ENCODE measurements at regions not wholly inside any gene's neighbourhood (a gene's known extent, or its start where the extent isn't known, plus 50 kb on each side); places are given as distances from the start of the nearest gene placed in this dataset.
A peak's percentile ranks its signal among the peaks of the same experiment; 100 is the strongest.

GRCh38 chr11:69940246-69940610 lies 121.0 kb upstream of the FGF3 start:
- H3K9ac ChIP-seq (ENCODE audit: low read depth in 1 of 3, low read length in 3 of 3), result peak overlapping the region in 1 of 3 donors; percentile 59
- no peak overlapping the region for H3K4me3 ChIP-seq (ENCODE audit: low read length in 3 of 3)
- peak overlapping the region; percentile 78 for H3K27ac ChIP-seq (ENCODE audit: low read depth, low read length)

GRCh38 chr11:69941546-69942332 lies 122.5 kb upstream of the FGF3 start:
- H3K9me3 ChIP-seq (ENCODE audit: control insufficient read depth in 3 of 3, low read length in 3 of 3), result no peaks in the 10 kb centered on the region
- peaks cover 3 to 10% (median 4%) of the 10 kb centered on the region in 3 donors for H3K4me1 ChIP-seq (ENCODE audit: control insufficient read depth in 3 of 3, insufficient read depth in 3 of 3, low read length in 3 of 3)
- H3K27ac ChIP-seq (ENCODE audit: low read depth, low read length), result peak overlapping the region; percentile 44
- no peak overlapping the region for H3K4me3 ChIP-seq (ENCODE audit: low read length in 3 of 3)
- H3K36me3 ChIP-seq (ENCODE audit: control insufficient read depth in 3 of 3, insufficient read depth in 3 of 3, low read length in 3 of 3), result no peaks in the 10 kb centered on the region
- peaks cover 6 to 36% (median 27%) of the 10 kb centered on the region in 3 donors for H3K27me3 ChIP-seq (ENCODE audit: control insufficient read depth in 3 of 3, insufficient read depth in 3 of 3, low read length in 3 of 3)
- no peak overlapping the region for H3K9ac ChIP-seq (ENCODE audit: low read depth in 1 of 3, low read length in 3 of 3)

More at GRCh38 chr11:69940246-69940610, 121.0 kb upstream of the FGF3 start:
- H3K36me3 ChIP-seq (ENCODE audit: control insufficient read depth in 3 of 3, insufficient read depth in 3 of 3, low read length in 3 of 3), result no peaks in the 10 kb centered on the region
- peaks cover 3 to 10% (median 4%) of the 10 kb centered on the region in 3 donors for H3K4me1 ChIP-seq (ENCODE audit: control insufficient read depth in 3 of 3, insufficient read depth in 3 of 3, low read length in 3 of 3)
- no peaks in the 10 kb centered on the region for H3K9me3 ChIP-seq (ENCODE audit: control insufficient read depth in 3 of 3, low read length in 3 of 3)
- H3K27me3 ChIP-seq (ENCODE audit: control insufficient read depth in 3 of 3, insufficient read depth in 3 of 3, low read length in 3 of 3), result peaks cover 3 to 32% (median 24%) of the 10 kb centered on the region in 3 donors

- Histone ChIP-seq H3K27ac (ENCODE audit: low read depth, low read length) (peak overlapping the region; percentile 44), H3K9ac (ENCODE audit: low read depth in 1 of 3, low read length in 3 of 3) (no peak overlapping the region)
Measured at GRCh38 chr11:69942333-69942820, 123.2 kb upstream of the FGF3 start.

GRCh38 chr11:69943066-69943465 lies 123.8 kb upstream of the FGF3 start:
- peaks cover 3 to 10% (median 4%) of the 10 kb centered on the region in 3 donors for H3K4me1 ChIP-seq (ENCODE audit: control insufficient read depth in 3 of 3, insufficient read depth in 3 of 3, low read length in 3 of 3)
- peak overlapping the region; percentile 56 for H3K27ac ChIP-seq (ENCODE audit: low read depth, low read length)

More at GRCh38 chr11:69942333-69942820, 123.2 kb upstream of the FGF3 start:
- no peaks in the 10 kb centered on the region for H3K9me3 ChIP-seq (ENCODE audit: control insufficient read depth in 3 of 3, low read length in 3 of 3)
- H3K36me3 ChIP-seq (ENCODE audit: control insufficient read depth in 3 of 3, insufficient read depth in 3 of 3, low read length in 3 of 3), result no peaks in the 10 kb centered on the region
- H3K4me1 ChIP-seq (ENCODE audit: control insufficient read depth in 3 of 3, insufficient read depth in 3 of 3, low read length in 3 of 3), result peaks cover 3 to 10% (median 4%) of the 10 kb centered on the region in 3 donors
- no peak overlapping the region for H3K4me3 ChIP-seq (ENCODE audit: low read length in 3 of 3)
- peaks cover 8 to 36% (median 27%) of the 10 kb centered on the region in 3 donors for H3K27me3 ChIP-seq (ENCODE audit: control insufficient read depth in 3 of 3, insufficient read depth in 3 of 3, low read length in 3 of 3)

GRCh38 chr11:69943506-69943905 lies 124.3 kb upstream of the FGF3 start:
- H3K9ac ChIP-seq (ENCODE audit: low read depth in 1 of 3, low read length in 3 of 3), result no peak overlapping the region
- no peaks in the 10 kb centered on the region for H3K9me3 ChIP-seq (ENCODE audit: control insufficient read depth in 3 of 3, low read length in 3 of 3)
- no peak overlapping the region for H3K4me3 ChIP-seq (ENCODE audit: low read length in 3 of 3)
- peaks cover 3 to 10% (median 4%) of the 10 kb centered on the region in 3 donors for H3K4me1 ChIP-seq (ENCODE audit: control insufficient read depth in 3 of 3, insufficient read depth in 3 of 3, low read length in 3 of 3)
- H3K27me3 ChIP-seq (ENCODE audit: control insufficient read depth in 3 of 3, insufficient read depth in 3 of 3, low read length in 3 of 3), result peaks cover 10 to 45% (median 26%) of the 10 kb centered on the region in 3 donors
- H3K27ac ChIP-seq (ENCODE audit: low read depth, low read length), result peak overlapping the region; percentile 56
- H3K36me3 ChIP-seq (ENCODE audit: control insufficient read depth in 3 of 3, insufficient read depth in 3 of 3, low read length in 3 of 3), result no peaks in the 10 kb centered on the region

More at GRCh38 chr11:69943066-69943465, 123.8 kb upstream of the FGF3 start:
- Histone ChIP-seq H3K9ac (ENCODE audit: low read depth in 1 of 3, low read length in 3 of 3) (peak overlapping the region in 1 of 3 donors; percentile 40), H3K9me3 (ENCODE audit: control insufficient read depth in 3 of 3, low read length in 3 of 3) (no peaks in the 10 kb centered on the region), H3K36me3 (ENCODE audit: control insufficient read depth in 3 of 3, insufficient read depth in 3 of 3, low read length in 3 of 3) (no peaks in the 10 kb centered on the region), H3K4me3 (ENCODE audit: low read length in 3 of 3) (no peak overlapping the region), H3K27me3 (ENCODE audit: control insufficient read depth in 3 of 3, insufficient read depth in 3 of 3, low read length in 3 of 3) (peaks cover 10 to 40% (median 26%) of the 10 kb centered on the region in 3 donors)

- Histone ChIP-seq H3K9me3 (ENCODE audit: control insufficient read depth in 3 of 3, low read length in 3 of 3) (no peaks in the 10 kb centered on the region), H3K4me3 (ENCODE audit: low read length in 3 of 3) (no peak overlapping the region), H3K4me1 (ENCODE audit: control insufficient read depth in 3 of 3, insufficient read depth in 3 of 3, low read length in 3 of 3) (peaks cover 3 to 11% (median 6%) of the 10 kb centered on the region in 3 donors), H3K27me3 (ENCODE audit: control insufficient read depth in 3 of 3, insufficient read depth in 3 of 3, low read length in 3 of 3) (peaks cover 10 to 50% (median 32%) of the 10 kb centered on the region in 3 donors), H3K36me3 (ENCODE audit: control insufficient read depth in 3 of 3, insufficient read depth in 3 of 3, low read length in 3 of 3) (no peaks in the 10 kb centered on the region), H3K9ac (ENCODE audit: low read depth in 1 of 3, low read length in 3 of 3) (no peak overlapping the region), H3K27ac (ENCODE audit: low read depth, low read length) (peak overlapping the region; percentile 56)
Measured at GRCh38 chr11:69944146-69944795, 125.1 kb upstream of the FGF3 start.

- H3K9me3 ChIP-seq (ENCODE audit: control insufficient read depth in 3 of 3, low read length in 3 of 3), result peaks cover 0 to 2% (median 0%) of the 10 kb centered on the region in 3 donors
- peaks cover 3 to 10% (median 10%) of the 10 kb centered on the region in 3 donors for H3K4me1 ChIP-seq (ENCODE audit: control insufficient read depth in 3 of 3, insufficient read depth in 3 of 3, low read length in 3 of 3)
- peaks cover 10 to 54% (median 37%) of the 10 kb centered on the region in 3 donors for H3K27me3 ChIP-seq (ENCODE audit: control insufficient read depth in 3 of 3, insufficient read depth in 3 of 3, low read length in 3 of 3)
- H3K36me3 ChIP-seq (ENCODE audit: control insufficient read depth in 3 of 3, insufficient read depth in 3 of 3, low read length in 3 of 3), result no peaks in the 10 kb centered on the region
- no peak overlapping the region for H3K27ac ChIP-seq (ENCODE audit: low read depth, low read length)
- no peak overlapping the region for H3K4me3 ChIP-seq (ENCODE audit: low read length in 3 of 3)
- H3K9ac ChIP-seq (ENCODE audit: low read depth in 1 of 3, low read length in 3 of 3), result no peak overlapping the region
Measured at GRCh38 chr11:69945157-69945556, 125.9 kb upstream of the FGF3 start.

GRCh38 chr11:69947059-69947792 lies 128.0 kb upstream of the FGF3 start:
- no peak overlapping the region for H3K9ac ChIP-seq (ENCODE audit: low read depth in 1 of 3, low read length in 3 of 3)
- no peak overlapping the region for H3K27ac ChIP-seq (ENCODE audit: low read depth, low read length)
- H3K27me3 ChIP-seq (ENCODE audit: control insufficient read depth in 3 of 3, insufficient read depth in 3 of 3, low read length in 3 of 3), result peaks cover 10 to 59% (median 39%) of the 10 kb centered on the region in 3 donors
- peaks cover 3 to 8% (median 5%) of the 10 kb centered on the region in 3 donors for H3K4me1 ChIP-seq (ENCODE audit: control insufficient read depth in 3 of 3, insufficient read depth in 3 of 3, low read length in 3 of 3)
- no peaks in the 10 kb centered on the region for H3K36me3 ChIP-seq (ENCODE audit: control insufficient read depth in 3 of 3, insufficient read depth in 3 of 3, low read length in 3 of 3)
- peaks cover 0 to 3% (median 0%) of the 10 kb centered on the region in 3 donors for H3K9me3 ChIP-seq (ENCODE audit: control insufficient read depth in 3 of 3, low read length in 3 of 3)
- H3K4me3 ChIP-seq (ENCODE audit: low read length in 3 of 3), result no peak overlapping the region

- Histone ChIP-seq H3K4me1 (ENCODE audit: control insufficient read depth in 3 of 3, insufficient read depth in 3 of 3, low read length in 3 of 3) (peaks cover 3 to 8% (median 5%) of the 10 kb centered on the region in 3 donors), H3K36me3 (ENCODE audit: control insufficient read depth in 3 of 3, insufficient read depth in 3 of 3, low read length in 3 of 3) (no peaks in the 10 kb centered on the region), H3K27ac (ENCODE audit: low read depth, low read length) (no peak overlapping the region), H3K27me3 (ENCODE audit: control insufficient read depth in 3 of 3, insufficient read depth in 3 of 3, low read length in 3 of 3) (peaks cover 10 to 57% (median 39%) of the 10 kb centered on the region in 3 donors), H3K9me3 (ENCODE audit: control insufficient read depth in 3 of 3, low read length in 3 of 3) (peaks cover 0 to 3% (median 0%) of the 10 kb centered on the region in 3 donors), H3K4me3 (ENCODE audit: low read length in 3 of 3) (no peak overlapping the region), H3K9ac (ENCODE audit: low read depth in 1 of 3, low read length in 3 of 3) (no peak overlapping the region)
Measured at GRCh38 chr11:69947793-69948255, 128.6 kb upstream of the FGF3 start.
